IMR-90 (cell line): ENCODE measurements at regions not wholly inside any gene's neighbourhood (a gene's known extent, or its start where the extent isn't known, plus 50 kb on each side); places are given as distances from the start of the nearest gene placed in this dataset.

Experiments
- ATAC-seq: fragments of 200-7000 bp; cut with Tn5 transposase; 2 replicates; pipeline ENCODE4 v1.9.1; 2020; ENCODE audit warnings: low read depth, mild to moderate bottlenecking, moderate library complexity
- BruUV-seq: library from RNA; stranded (reverse); fragments of 400-500 nt; replicated peaks from 2 replicates; lab custom pipeline; 2021; lab: Mats Ljungman, UMichigan
- CTCF ChIA-PET: fragments of 300-600 bp; formaldehyde crosslinking; extraction: SDS; loops from one replicate; lab custom pipeline; 2021; ENCODE audit warnings: antibody characterized with exemption; lab: Yijun Ruan, JAX
- POLR2A ChIA-PET: fragments of 300-600 bp; sonication (Branson Sonifier 250); formaldehyde crosslinking; loops from one replicate; lab custom pipeline; 2022; ENCODE audit warnings: antibody characterized with exemption; ENCODE audit not compliant: unreplicated experiment; lab: Charles Lee
- DNase-seq: peaks from one replicate; pipeline ENCODE4 v3.0.0; 2013
- H2AFZ ChIP-seq: replicated peaks from 2 replicates; pipeline ENCODE3; 2013; ENCODE audit warnings: low read length, mild to moderate bottlenecking; ENCODE audit not compliant: poor library complexity
- H2AK5ac ChIP-seq: 2 replicates; pipeline ENCODE4 v1.6.1; 2013; ENCODE audit warnings: low read depth, low read length, inconsistent platforms
- H2AK9ac ChIP-seq: replicated peaks from 2 replicates; pipeline ENCODE3; 2013; ENCODE audit warnings: mild to moderate bottlenecking, low read depth, low read length, moderate library complexity; ENCODE audit not compliant: poor library complexity
- H2BK120ac ChIP-seq: 2 replicates; pipeline ENCODE4 v1.6.1; 2013; ENCODE audit warnings: low read depth, low read length, inconsistent platforms
- H2BK15ac ChIP-seq: 3 replicates; pipeline ENCODE4 v1.6.1; 2013; ENCODE audit warnings: low read depth, low read length, inconsistent platforms
- H2BK20ac ChIP-seq: 2 replicates; pipeline ENCODE4 v1.6.1; 2013; ENCODE audit warnings: low read depth, mild to moderate bottlenecking, inconsistent platforms, low read length, moderate library complexity
- H2BK5ac ChIP-seq: 2 replicates; pipeline ENCODE4 v1.6.1; 2013; ENCODE audit warnings: mild to moderate bottlenecking, low read depth, low read length, inconsistent platforms; ENCODE audit not compliant: poor library complexity, severe bottlenecking
- H3K14ac ChIP-seq: replicated peaks from 2 replicates; pipeline ENCODE4 v1.6.1; 2013; ENCODE audit warnings: low read depth, low read length, inconsistent platforms
- H3K18ac ChIP-seq: 2 replicates; pipeline ENCODE4 v1.6.1; 2013; ENCODE audit warnings: low read depth, low read length, control low read depth
- H3K23ac ChIP-seq: 2 replicates; pipeline ENCODE4 v1.6.1; 2013; ENCODE audit warnings: low read depth, low read length, inconsistent platforms
- H3K27ac ChIP-seq: 2 replicates; pipeline ENCODE4 v1.5.1; 2013; ENCODE audit warnings: mild to moderate bottlenecking, control low read depth, low read length; ENCODE audit not compliant: insufficient read depth
- H3K27me3 ChIP-seq: 2 replicates; pipeline ENCODE4 v1.6.1; 2013; ENCODE audit warnings: low read length; ENCODE audit not compliant: control insufficient read depth, insufficient read depth
- H3K36me3 ChIP-seq: 2 replicates; pipeline ENCODE4 v1.6.1; 2013; ENCODE audit warnings: low read length, mixed read lengths; ENCODE audit not compliant: control insufficient read depth, insufficient read depth
- H3K4ac ChIP-seq: 2 replicates; pipeline ENCODE4 v1.6.1; 2013; ENCODE audit warnings: low read depth, low read length, inconsistent platforms
- H3K4me1 ChIP-seq: 2 replicates; pipeline ENCODE4 v1.6.1; 2013; ENCODE audit warnings: low read length, mixed read lengths; ENCODE audit not compliant: control insufficient read depth, insufficient read depth
- H3K4me2 ChIP-seq: 2 replicates; pipeline ENCODE4 v1.6.1; 2013; ENCODE audit warnings: low read depth, mild to moderate bottlenecking, control low read depth, low read length, moderate library complexity
- H3K4me3 ChIP-seq: 2 replicates; pipeline ENCODE4 v1.5.1; 2013; ENCODE audit warnings: low read depth, mild to moderate bottlenecking, control low read depth, low read length, moderate library complexity; ENCODE audit not compliant: insufficient read depth
- H3K56ac ChIP-seq: 2 replicates; pipeline ENCODE4 v1.6.1; 2013; ENCODE audit warnings: low read length, inconsistent platforms; ENCODE audit not compliant: insufficient read depth; ENCODE audit errors: extremely low read depth
- H3K79me1 ChIP-seq, 2 experiments: 2 replicates each; pipeline ENCODE4 v1.6.1; 2013; ENCODE audit warnings: low read length in 2 of 2, inconsistent platforms in 1 of 2, low read depth in 1 of 2
- H3K9ac ChIP-seq: 2 replicates; pipeline ENCODE4 v1.6.1; 2013; ENCODE audit warnings: low read depth, low read length, control low read depth
- H3K9me1 ChIP-seq: 2 replicates; pipeline ENCODE4 v1.6.1; 2013; ENCODE audit warnings: low read length, inconsistent platforms; ENCODE audit not compliant: insufficient read depth
- H3K9me3 ChIP-seq: 2 replicates; pipeline ENCODE4 v1.6.1; 2013; ENCODE audit warnings: low read length; ENCODE audit not compliant: control insufficient read depth, insufficient read depth
- H4K20me1 ChIP-seq: 2 replicates; pipeline ENCODE4 v1.6.1; 2013; ENCODE audit warnings: low read length, inconsistent platforms; ENCODE audit not compliant: insufficient read depth
- H4K5ac ChIP-seq: 2 replicates; pipeline ENCODE4 v1.6.1; 2013; ENCODE audit warnings: mild to moderate bottlenecking, low read depth, low read length, control low read depth
- H4K8ac ChIP-seq, 2 experiments: 2 replicates each; pipeline ENCODE4 v1.6.1; 2013; ENCODE audit warnings: low read depth in 2 of 2, low read length in 2 of 2, control low read depth in 1 of 2, inconsistent platforms in 1 of 2
- H4K91ac ChIP-seq: 2 replicates; pipeline ENCODE4 v1.6.1; 2013; ENCODE audit warnings: low read depth, low read length, inconsistent platforms; ENCODE audit not compliant: insufficient read depth
- CEBPB ChIP-seq: IDR thresholded peaks from 2 replicates; pipeline ENCODE4 v1.6.1; 2012; ENCODE audit warnings: low read depth, low read length, improper control_type of control experiment
- MXI1 ChIP-seq: IDR thresholded peaks from 2 replicates; pipeline ENCODE4 v1.6.1; 2012; ENCODE audit warnings: low read depth, mild to moderate bottlenecking, low read length, moderate library complexity, borderline replicate concordance
- WGBS, 2 experiments: methylation state at CpG; one replicate each; pipeline versions ENCODE4 v1.1.5 to v1.1.7; 2013; ENCODE audit warnings: missing lambda C conversion rate in 2 of 2; ENCODE audit not compliant: insufficient read length in 1 of 2; ENCODE audit errors: extremely low coverage in 2 of 2; 5-methylcytosine and 5-hydroxymethylcytosine counted together
- dilution Hi-C: fragments of 300-500 bp; cut with HindIII; formaldehyde crosslinking; loops from one replicate; pipeline ENCODE4 v1.14.3; 2018; ENCODE audit warnings: low sequenced_read_pairs; ENCODE audit not compliant: unreplicated experiment
- in situ Hi-C: fragments of 300-500 bp; cut with MboI; formaldehyde crosslinking; loops from 3 replicates; pipeline ENCODE4 v1.14.3; 2019; ENCODE audit warnings: low sequenced_read_pairs, inconsistent platforms, mixed read lengths
- intact Hi-C: fragments of 100-400 bp; cut with micrococcal nuclease; formaldehyde crosslinking; loops from 2 replicates; pipeline ENCODE4 v1.10.0; 2022

DNA sequence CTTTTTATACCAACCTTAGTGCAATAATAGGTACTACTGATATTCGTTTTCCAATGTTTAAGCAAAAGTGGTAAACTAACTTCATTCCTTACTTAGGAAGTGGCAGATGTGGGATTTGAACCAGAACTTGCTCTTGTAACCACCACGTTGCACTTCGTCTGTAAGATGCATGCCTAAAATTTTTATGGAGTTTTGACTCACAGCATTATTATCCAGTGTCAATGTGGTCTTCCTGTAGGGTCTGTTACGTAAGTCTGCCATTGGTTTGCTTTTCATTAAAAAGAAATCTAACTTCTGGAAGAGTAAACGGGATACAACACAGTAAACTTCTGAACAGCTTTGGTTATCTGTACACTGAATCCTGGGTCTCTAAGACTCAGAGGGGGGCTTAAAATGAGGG is 521.0 kb upstream of the WWC1 start:
- ChIA-PET POLR2A (no interaction called here), CTCF (interaction anchor here (0.6 to 1.0 kb wide), 2 partner anchors 11 to 153 kb away, joined by 3 read pairs; no protein-coding TSS in a partner anchor)
- Histone ChIP-seq H4K20me1 (no peaks in the 10 kb centered on the region), H3K9ac (0 out of 2 replicates have a peak overlapping the region, but pooled peaks have one; percentile 27), H4K91ac (no peak overlapping the region; the same call in 1 of the 2 replicates), H3K4me2 (peak overlapping the region; percentile 64; the same call in 1 of the 2 replicates), H3K56ac (0 out of 2 replicates have a peak overlapping the region, but pooled peaks have one; percentile 29), H3K27ac (no peak overlapping the region), H2BK5ac (peak overlapping the region; percentile 86), H2BK20ac (peak overlapping the region; percentile 82), H3K4me1 (no peaks in the 10 kb centered on the region), H3K14ac (peak overlapping the region; percentile 80), H2AK5ac (no peak overlapping the region), H3K9me1 (0 out of 2 replicates have a peak, but pooled peaks cover 4% of the 10 kb centered on the region), H3K79me1 (no peaks in the 10 kb centered on the region), H3K4ac (peak overlapping the region; percentile 92), H2BK15ac (peak overlapping the region; percentile 84; the same call in 2 of the 3 replicates), H4K5ac (peak overlapping the region; percentile 92), H3K36me3 (no peaks in the 10 kb centered on the region), H2AFZ (no peak overlapping the region), H3K27me3 (no peaks in the 10 kb centered on the region), H4K8ac (peak overlapping the region; percentile 48 to 70; a peak in 3 of 4 replicates), H3K4me3 (no peak overlapping the region), H2AK9ac (no peak overlapping the region), H3K18ac (peak overlapping the region; percentile 98; the same call in 1 of the 2 replicates), H3K23ac (no peak overlapping the region), H3K9me3 (no peaks in the 10 kb centered on the region), H2BK120ac (peak overlapping the region; percentile 91)
- intact Hi-C loops (no loop called here), in situ Hi-C loops (no loop called here), dilution Hi-C loops (no loop called here)
- ATAC-seq (peak; percentile 82), DNase-seq (peak; percentile 77)
- WGBS, 2 experiments = no CpG with 5 or more reads among the region's 5 CpGs
- BruUV-seq = no TSS peak
- TF ChIP-seq CEBPB (peak; percentile 21; the same call in 1 of the 2 replicates), MXI1 (no peak)
